ENCODE measurements at regions not wholly inside any gene's neighbourhood (a gene's known extent, or its start where the extent isn't known, plus 50 kb on each side); places are given as distances from the start of the nearest gene placed in this dataset.

DNA sequence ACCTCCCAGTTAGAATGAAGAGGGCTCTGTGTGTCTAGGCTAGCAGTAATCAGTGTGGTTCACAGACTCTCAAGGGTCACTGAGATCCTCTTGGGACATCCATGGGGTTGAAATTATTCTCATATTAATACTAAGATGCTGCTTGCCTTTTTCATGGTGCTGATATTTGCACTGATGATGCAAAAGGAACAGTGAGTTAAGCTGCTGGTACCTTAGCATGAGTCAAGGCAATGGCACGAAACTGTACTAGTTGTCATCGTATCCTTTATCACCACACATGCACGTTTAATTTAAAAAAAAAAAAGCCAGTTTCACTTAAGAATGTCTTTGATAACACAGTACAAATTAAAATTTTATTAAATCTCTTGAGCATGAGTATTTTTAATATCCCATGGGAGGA, 151.9 kb upstream of the TANK start:
- intact Hi-C loops (cut with micrococcal nuclease) = no loop called here
- ATAC-seq (ENCODE audit: low read depth) (no peak), DNase-seq (no peak)
- H2AFZ ChIP-seq (ENCODE audit: insufficient read depth, low read depth, low read length, poor library complexity, severe bottlenecking) = no peak overlapping the region
- WGBS (ENCODE audit: insufficient coverage) = no CpG with 5 or more reads among the region's 3 CpGs
- H3K4me1 ChIP-seq (ENCODE audit: control insufficient read depth in 2 of 2, insufficient read depth in 2 of 2, low read length in 2 of 2) = no peaks in the 10 kb centered on the region
- H3K4me3 ChIP-seq (ENCODE audit: control extremely low read depth in 1 of 5, extremely low read depth in 1 of 5, insufficient read depth in 1 of 5, low read depth in 2 of 5, low read length in 4 of 5) = no peak overlapping the region
- peaks cover 54% of the 10 kb centered on the region for H3K27me3 Mint-ChIP-seq
- H3K27ac ChIP-seq (ENCODE audit: low read length in 2 of 2) = no peak overlapping the region
- no peaks in the 10 kb centered on the region for H3K4me1 Mint-ChIP-seq
- no peak overlapping the region for H3K4me2 ChIP-seq (replicated peaks; ENCODE audit: low read depth, low read length, poor library complexity, severe bottlenecking)
- H3K9me3 ChIP-seq (ENCODE audit: control extremely low read depth in 1 of 3, control insufficient read depth in 2 of 3, insufficient read depth in 1 of 3, low read length in 2 of 3) = no peaks in the 10 kb centered on the region
- no peak overlapping the region for H3K9ac ChIP-seq (ENCODE audit: low read length)
- no peaks in the 10 kb centered on the region for H3K79me2 ChIP-seq (ENCODE audit: control insufficient read depth, insufficient read depth, low read length)
- H3K4me3 Mint-ChIP-seq = no peak overlapping the region
- H4K20me1 ChIP-seq (ENCODE audit: control insufficient read depth, insufficient read depth, low read length, poor library complexity, severe bottlenecking) = no peaks in the 10 kb centered on the region
- H3K27me3 ChIP-seq (replicated peaks in 1 of 4; ENCODE audit: control extremely low read depth in 1 of 4, control insufficient read depth in 3 of 4, insufficient read depth in 4 of 4, low read length in 3 of 4) = peaks cover 0 to 3% (median 2%) of the 10 kb centered on the region in 4 experiments
- ChIA-PET CTCF (no interaction called here), POLR2A (no interaction called here)
- TF ChIP-seq EZH2 (IDR thresholded peaks at IDR 0.05; ENCODE audit: borderline replicate concordance, insufficient read depth, low read depth, low read length, poor library complexity, severe bottlenecking) = no peak
- TF ChIP-seq, protein P1, sequence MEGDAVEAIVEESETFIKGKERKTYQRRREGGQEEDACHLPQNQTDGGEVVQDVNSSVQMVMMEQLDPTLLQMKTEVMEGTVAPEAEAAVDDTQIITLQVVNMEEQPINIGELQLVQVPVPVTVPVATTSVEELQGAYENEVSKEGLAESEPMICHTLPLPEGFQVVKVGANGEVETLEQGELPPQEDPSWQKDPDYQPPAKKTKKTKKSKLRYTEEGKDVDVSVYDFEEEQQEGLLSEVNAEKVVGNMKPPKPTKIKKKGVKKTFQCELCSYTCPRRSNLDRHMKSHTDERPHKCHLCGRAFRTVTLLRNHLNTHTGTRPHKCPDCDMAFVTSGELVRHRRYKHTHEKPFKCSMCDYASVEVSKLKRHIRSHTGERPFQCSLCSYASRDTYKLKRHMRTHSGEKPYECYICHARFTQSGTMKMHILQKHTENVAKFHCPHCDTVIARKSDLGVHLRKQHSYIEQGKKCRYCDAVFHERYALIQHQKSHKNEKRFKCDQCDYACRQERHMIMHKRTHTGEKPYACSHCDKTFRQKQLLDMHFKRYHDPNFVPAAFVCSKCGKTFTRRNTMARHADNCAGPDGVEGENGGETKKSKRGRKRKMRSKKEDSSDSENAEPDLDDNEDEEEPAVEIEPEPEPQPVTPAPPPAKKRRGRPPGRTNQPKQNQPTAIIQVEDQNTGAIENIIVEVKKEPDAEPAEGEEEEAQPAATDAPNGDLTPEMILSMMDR (IDR thresholded peaks at IDR 0.05) = no peak
- H3K9me3 Mint-ChIP-seq (ENCODE audit: insufficient read depth) = peaks cover 2% of the 10 kb centered on the region
- no peak overlapping the region for H3K27ac Mint-ChIP-seq
- no peaks in the 10 kb centered on the region for H3K36me3 ChIP-seq (replicated peaks in 1 of 2; ENCODE audit: control extremely low read depth in 1 of 2, control insufficient read depth in 1 of 2, extremely low read depth in 1 of 2, insufficient read depth in 2 of 2, low read length in 1 of 2)

DNA sequence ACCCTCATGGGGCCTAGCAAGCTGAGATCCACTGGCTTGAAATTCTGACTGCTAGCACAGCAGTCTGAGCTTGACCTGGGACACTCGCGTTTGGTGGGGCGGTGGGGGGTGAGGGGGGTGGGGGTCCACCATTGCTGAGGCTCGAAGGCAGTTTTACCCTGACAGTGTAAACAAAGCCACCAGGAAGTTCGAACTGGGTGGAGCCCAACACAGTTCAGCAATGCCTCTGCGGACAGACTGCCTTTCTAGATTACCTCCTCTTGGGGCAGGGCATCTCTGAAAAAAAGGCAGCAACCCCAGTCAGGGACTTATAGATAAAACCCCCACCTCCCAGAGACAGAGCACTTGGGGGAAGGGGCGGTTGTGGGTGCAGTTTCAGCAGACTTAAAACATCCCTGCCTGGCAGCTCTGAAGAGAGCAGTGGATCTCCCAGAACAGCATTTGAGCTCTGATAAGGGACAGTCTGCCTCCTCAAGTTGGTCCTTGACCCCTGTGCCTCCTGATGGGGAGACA, 149.7 kb upstream of the TANK start:
- intact Hi-C loops (cut with micrococcal nuclease) = no loop called here
- Histone ChIP-seq H3K79me2 (ENCODE audit: control insufficient read depth, insufficient read depth, low read length) (no peaks in the 10 kb centered on the region), H2AFZ (ENCODE audit: insufficient read depth, low read depth, low read length, poor library complexity, severe bottlenecking) (no peak overlapping the region), H3K27me3 (replicated peaks in 1 of 4; ENCODE audit: control extremely low read depth in 1 of 4, control insufficient read depth in 3 of 4, insufficient read depth in 4 of 4, low read length in 3 of 4) (peaks cover 0 to 3% (median 0%) of the 10 kb centered on the region in 4 experiments), H3K4me1 (ENCODE audit: control insufficient read depth in 2 of 2, insufficient read depth in 2 of 2, low read length in 2 of 2) (no peaks in the 10 kb centered on the region), H3K9me3 (ENCODE audit: control extremely low read depth in 1 of 3, control insufficient read depth in 2 of 3, insufficient read depth in 1 of 3, low read length in 2 of 3) (no peaks in the 10 kb centered on the region), H3K4me2 (replicated peaks; ENCODE audit: low read depth, low read length, poor library complexity, severe bottlenecking) (no peak overlapping the region), H3K27ac (ENCODE audit: low read length in 2 of 2) (no peak overlapping the region), H3K4me3 (ENCODE audit: control extremely low read depth in 1 of 5, extremely low read depth in 1 of 5, insufficient read depth in 1 of 5, low read depth in 2 of 5, low read length in 4 of 5) (no peak overlapping the region), H3K9ac (ENCODE audit: low read length) (no peak overlapping the region), H4K20me1 (ENCODE audit: control insufficient read depth, insufficient read depth, low read length, poor library complexity, severe bottlenecking) (no peaks in the 10 kb centered on the region), H3K36me3 (replicated peaks in 1 of 2; ENCODE audit: control extremely low read depth in 1 of 2, control insufficient read depth in 1 of 2, extremely low read depth in 1 of 2, insufficient read depth in 2 of 2, low read length in 1 of 2) (no peaks in the 10 kb centered on the region)
- no peak for DNase-seq
- no peak overlapping the region for H3K27ac Mint-ChIP-seq
- ChIA-PET POLR2A (interaction anchor here (0.6 kb wide), 1 partner anchor 161 kb away, joined by 3 read pairs; no protein-coding TSS in a partner anchor), CTCF (interaction anchor here (1.7 kb wide), 1 partner anchor 26 kb away, joined by 4 read pairs; no protein-coding TSS in a partner anchor)
- peaks cover 2% of the 10 kb centered on the region for H3K9me3 Mint-ChIP-seq (ENCODE audit: insufficient read depth)
- H3K27me3 Mint-ChIP-seq = peaks cover 49% of the 10 kb centered on the region
- no peak overlapping the region for H3K4me3 Mint-ChIP-seq
- WGBS (ENCODE audit: insufficient coverage) = 63% methylated on average over 1 of the region's 7 CpGs
- no peak for ATAC-seq (ENCODE audit: low read depth)
- no peaks in the 10 kb centered on the region for H3K4me1 Mint-ChIP-seq
- TF ChIP-seq EZH2 (IDR thresholded peaks at IDR 0.05; ENCODE audit: borderline replicate concordance, insufficient read depth, low read depth, low read length, poor library complexity, severe bottlenecking) = no peak
- TF ChIP-seq, protein P1 (IDR thresholded peaks at IDR 0.05) = no peak

All from B cell (primary cell).